Glutamatergic neuron (in vitro differentiated cells): ENCODE measurements at regions not wholly inside any gene's neighbourhood (a gene's known extent, or its start where the extent isn't known, plus 50 kb on each side); places are given as distances from the start of the nearest gene placed in this dataset.

ENCODE experiments used
- DNase-seq: peaks from one replicate; pipeline ENCODE4 v3.0.0; 2022
- H3K27ac Mint-ChIP-seq: one replicate; pipeline ENCODE4 v1.8.0; 2020; ENCODE audit warnings: mild to moderate bottlenecking, mixed read lengths, inconsistent platforms; ENCODE audit not compliant: unreplicated experiment
- H3K27me3 Mint-ChIP-seq: one replicate; pipeline ENCODE4 v1.8.0; 2020; ENCODE audit warnings: mild to moderate bottlenecking, moderate library complexity, mixed read lengths, inconsistent platforms; ENCODE audit not compliant: unreplicated experiment
- H3K36me3 Mint-ChIP-seq: one replicate; pipeline ENCODE4 v1.8.0; 2020; ENCODE audit warnings: mild to moderate bottlenecking, mixed read lengths, inconsistent platforms; ENCODE audit not compliant: unreplicated experiment
- H3K4me1 Mint-ChIP-seq: one replicate; pipeline ENCODE4 v1.8.0; 2020; ENCODE audit warnings: mild to moderate bottlenecking, low read depth, mixed read lengths, inconsistent platforms; ENCODE audit not compliant: unreplicated experiment
- H3K4me3 Mint-ChIP-seq: one replicate; pipeline ENCODE4 v1.8.0; 2020; ENCODE audit warnings: mild to moderate bottlenecking, mixed read lengths, inconsistent platforms; ENCODE audit not compliant: unreplicated experiment
- H3K9me3 Mint-ChIP-seq: one replicate; pipeline ENCODE4 v1.8.0; 2020; ENCODE audit warnings: mild to moderate bottlenecking, moderate library complexity, mixed read lengths, inconsistent platforms; ENCODE audit not compliant: unreplicated experiment
- TF ChIP-seq, protein P1 (sequence below): fragments of 200-600 bp; sonication (generic); IDR thresholded peaks from one replicate; pipeline ENCODE4 v1.5.0; 2021; ENCODE audit not compliant: partially characterized antibody, unreplicated experiment

DNA sequence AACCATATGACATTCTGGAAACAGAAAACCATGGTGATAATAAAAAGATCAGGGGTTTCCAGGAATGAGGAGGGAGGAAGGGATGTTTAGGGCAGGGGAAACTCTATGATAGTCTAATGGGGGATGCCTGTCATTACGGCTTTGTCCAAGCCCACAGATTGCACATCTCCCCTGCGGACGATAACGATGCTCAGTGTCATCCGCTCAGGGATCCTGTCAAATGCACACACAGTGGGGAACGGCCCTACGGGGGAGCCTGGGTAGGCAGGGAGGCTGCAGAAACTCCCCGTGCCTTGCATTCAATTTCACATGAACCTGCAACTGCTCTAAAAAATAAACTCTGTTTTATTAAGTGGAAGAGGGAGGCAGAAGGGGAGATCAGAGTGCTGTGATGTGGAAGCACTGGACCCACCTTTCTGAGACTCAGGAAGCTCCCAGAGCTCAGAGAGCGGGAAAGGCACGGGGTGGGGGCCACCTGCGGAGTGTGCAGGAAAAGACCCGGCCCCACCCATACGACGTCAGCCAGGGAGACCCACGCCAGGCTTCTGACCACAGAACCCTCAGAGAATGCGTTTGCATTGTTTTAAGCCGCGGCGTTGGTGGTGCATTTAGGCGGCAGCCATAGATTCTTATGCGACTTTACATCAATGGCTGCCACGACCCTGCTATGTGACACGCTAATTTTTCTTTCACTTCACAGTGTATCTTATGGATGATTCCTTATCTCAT is 543.5 kb downstream of the BRD1 start:
- DNase-seq = no peak
- Mint-ChIP-seq H3K36me3 (peaks cover 15% of the 10 kb centered on the region), H3K4me1 (no peaks in the 10 kb centered on the region), H3K9me3 (peaks cover 26% of the 10 kb centered on the region), H3K27ac (no peak overlapping the region), H3K4me3 (no peak overlapping the region), H3K27me3 (no peaks in the 10 kb centered on the region)
- TF ChIP-seq, protein P1, sequence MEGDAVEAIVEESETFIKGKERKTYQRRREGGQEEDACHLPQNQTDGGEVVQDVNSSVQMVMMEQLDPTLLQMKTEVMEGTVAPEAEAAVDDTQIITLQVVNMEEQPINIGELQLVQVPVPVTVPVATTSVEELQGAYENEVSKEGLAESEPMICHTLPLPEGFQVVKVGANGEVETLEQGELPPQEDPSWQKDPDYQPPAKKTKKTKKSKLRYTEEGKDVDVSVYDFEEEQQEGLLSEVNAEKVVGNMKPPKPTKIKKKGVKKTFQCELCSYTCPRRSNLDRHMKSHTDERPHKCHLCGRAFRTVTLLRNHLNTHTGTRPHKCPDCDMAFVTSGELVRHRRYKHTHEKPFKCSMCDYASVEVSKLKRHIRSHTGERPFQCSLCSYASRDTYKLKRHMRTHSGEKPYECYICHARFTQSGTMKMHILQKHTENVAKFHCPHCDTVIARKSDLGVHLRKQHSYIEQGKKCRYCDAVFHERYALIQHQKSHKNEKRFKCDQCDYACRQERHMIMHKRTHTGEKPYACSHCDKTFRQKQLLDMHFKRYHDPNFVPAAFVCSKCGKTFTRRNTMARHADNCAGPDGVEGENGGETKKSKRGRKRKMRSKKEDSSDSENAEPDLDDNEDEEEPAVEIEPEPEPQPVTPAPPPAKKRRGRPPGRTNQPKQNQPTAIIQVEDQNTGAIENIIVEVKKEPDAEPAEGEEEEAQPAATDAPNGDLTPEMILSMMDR = no peak

DNA sequence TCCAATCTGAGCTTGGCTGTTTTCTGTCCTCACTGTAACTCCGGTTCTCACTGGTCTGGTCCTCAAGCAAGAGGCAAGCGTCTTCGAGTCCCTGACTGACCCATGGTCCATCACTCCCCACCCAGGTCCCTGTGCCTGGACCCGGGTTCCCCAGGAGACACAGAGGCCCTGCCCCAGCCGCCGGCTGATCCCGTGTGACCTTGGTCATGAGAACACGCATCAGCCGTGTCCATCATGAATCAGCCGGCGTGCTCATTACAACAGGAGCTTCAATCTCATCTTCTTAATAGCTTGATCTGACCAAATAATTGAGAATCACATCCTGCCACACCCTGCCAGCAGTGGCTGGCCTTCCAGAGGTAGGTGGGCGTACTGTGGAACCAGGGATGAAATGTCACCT is 545.1 kb downstream of the BRD1 start:
- Mint-ChIP-seq H3K36me3 (peaks cover 15% of the 10 kb centered on the region), H3K4me1 (no peaks in the 10 kb centered on the region), H3K27me3 (no peaks in the 10 kb centered on the region), H3K27ac (no peak overlapping the region), H3K9me3 (peaks cover 21% of the 10 kb centered on the region), H3K4me3 (no peak overlapping the region)
- TF ChIP-seq, protein P1 = no peak
- no peak for DNase-seq

DNA sequence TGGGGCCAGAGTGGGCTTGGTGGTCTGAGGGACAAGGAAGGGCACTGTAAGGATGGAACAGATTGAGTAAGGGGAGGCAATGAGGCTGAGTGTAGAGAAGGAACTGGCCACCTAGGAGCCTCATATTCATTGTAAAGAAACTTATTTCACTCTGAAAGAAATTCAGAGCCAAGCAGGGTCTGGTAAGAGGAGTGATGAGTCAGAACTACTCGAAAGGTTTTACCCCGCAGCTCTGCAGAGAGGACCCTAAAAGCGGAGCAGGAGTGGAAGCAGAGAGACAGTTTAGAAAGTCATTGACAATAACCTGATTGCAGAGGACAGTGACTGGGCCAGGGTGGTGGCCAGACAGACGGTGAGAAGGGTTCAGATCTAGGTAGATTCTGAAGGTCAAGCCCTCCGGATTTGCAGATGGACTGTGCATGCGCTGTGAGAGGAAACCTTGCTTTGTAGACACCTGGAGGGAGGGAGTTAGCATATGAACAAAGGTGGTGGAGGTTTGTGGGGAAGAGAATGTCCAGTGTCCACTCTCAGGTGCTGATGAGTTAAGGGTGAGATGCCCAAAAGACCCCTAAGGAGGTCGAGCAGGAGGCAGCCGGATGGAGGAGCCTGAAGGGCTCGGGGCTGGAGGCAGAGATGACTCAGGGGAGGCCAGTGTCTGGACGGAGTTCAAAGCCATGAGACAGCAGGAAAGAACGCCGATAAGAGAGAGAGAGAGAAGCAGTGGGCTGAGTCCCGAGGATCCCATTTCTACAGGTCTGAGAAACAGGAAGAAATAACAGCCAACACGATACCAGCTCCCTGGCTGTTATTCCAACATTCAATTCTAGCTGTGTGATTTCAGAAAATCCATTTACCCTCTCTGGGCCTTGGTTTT is 546.0 kb downstream of the BRD1 start:
- H3K27ac Mint-ChIP-seq = no peak overlapping the region
- H3K4me1 Mint-ChIP-seq = no peaks in the 10 kb centered on the region
- H3K4me3 Mint-ChIP-seq = no peak overlapping the region
- H3K36me3 Mint-ChIP-seq = peaks cover 15% of the 10 kb centered on the region
- TF ChIP-seq, protein P1 = no peak
- H3K27me3 Mint-ChIP-seq = peaks cover 2% of the 10 kb centered on the region
- peaks cover 24% of the 10 kb centered on the region for H3K9me3 Mint-ChIP-seq
- DNase-seq = no peak

DNA sequence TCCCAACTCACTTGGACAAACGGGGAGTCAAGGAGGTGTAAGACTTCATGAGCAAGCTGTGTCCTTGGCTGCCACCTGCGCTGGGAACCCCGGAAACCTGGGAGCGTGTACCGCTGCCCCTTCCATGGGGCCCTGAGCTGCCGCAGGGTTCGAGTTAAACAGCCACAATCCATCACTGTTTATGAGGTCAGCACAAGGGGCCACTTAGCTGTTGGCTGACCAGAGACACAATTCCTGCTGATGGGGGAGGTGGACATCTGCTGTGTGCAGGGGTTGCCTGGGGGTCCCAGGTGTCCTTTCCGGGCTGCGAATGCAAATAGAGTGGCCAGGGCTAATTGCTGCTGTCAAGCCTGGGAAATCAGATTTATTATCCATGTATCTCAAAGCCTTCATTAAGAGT is 549.3 kb downstream of the BRD1 start:
- H3K4me3 Mint-ChIP-seq = no peak overlapping the region
- H3K9me3 Mint-ChIP-seq = peaks cover 26% of the 10 kb centered on the region
- H3K36me3 Mint-ChIP-seq = peaks cover 26% of the 10 kb centered on the region
- TF ChIP-seq, protein P1 = no peak
- H3K27me3 Mint-ChIP-seq = peaks cover 8% of the 10 kb centered on the region
- H3K27ac Mint-ChIP-seq = no peak overlapping the region
- DNase-seq = no peak
- H3K4me1 Mint-ChIP-seq = no peaks in the 10 kb centered on the region

DNA sequence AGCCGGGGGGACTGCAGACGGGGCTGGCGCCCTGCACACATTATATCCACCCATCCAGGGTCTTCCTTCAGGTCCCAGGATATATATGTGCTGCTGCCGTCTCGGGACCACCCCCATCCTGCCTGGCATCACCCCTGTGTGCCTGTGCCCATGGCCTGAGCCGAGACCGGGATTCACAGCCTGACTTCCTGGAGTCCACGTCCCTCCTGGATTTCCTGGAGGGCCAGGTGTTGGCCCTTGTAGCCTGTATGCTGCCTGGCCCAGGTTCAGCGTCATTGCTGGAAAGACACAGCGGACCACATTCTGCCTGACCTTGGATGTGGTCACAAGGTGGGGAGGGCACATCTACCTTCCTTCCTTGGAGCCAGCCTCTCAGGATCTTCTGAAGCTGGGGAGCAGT is 551.1 kb downstream of the BRD1 start:
- peaks cover 8% of the 10 kb centered on the region for H3K27me3 Mint-ChIP-seq
- peaks cover 22% of the 10 kb centered on the region for H3K36me3 Mint-ChIP-seq
- no peaks in the 10 kb centered on the region for H3K4me1 Mint-ChIP-seq
- peaks cover 23% of the 10 kb centered on the region for H3K9me3 Mint-ChIP-seq
- DNase-seq = no peak
- no peak overlapping the region for H3K27ac Mint-ChIP-seq
- TF ChIP-seq, protein P1 = no peak
- H3K4me3 Mint-ChIP-seq = no peak overlapping the region
